ENCODE measurements at regions not wholly inside any gene's neighbourhood (a gene's known extent, or its start where the extent isn't known, plus 50 kb on each side); places are given as distances from the start of the nearest gene placed in this dataset.

DNA sequence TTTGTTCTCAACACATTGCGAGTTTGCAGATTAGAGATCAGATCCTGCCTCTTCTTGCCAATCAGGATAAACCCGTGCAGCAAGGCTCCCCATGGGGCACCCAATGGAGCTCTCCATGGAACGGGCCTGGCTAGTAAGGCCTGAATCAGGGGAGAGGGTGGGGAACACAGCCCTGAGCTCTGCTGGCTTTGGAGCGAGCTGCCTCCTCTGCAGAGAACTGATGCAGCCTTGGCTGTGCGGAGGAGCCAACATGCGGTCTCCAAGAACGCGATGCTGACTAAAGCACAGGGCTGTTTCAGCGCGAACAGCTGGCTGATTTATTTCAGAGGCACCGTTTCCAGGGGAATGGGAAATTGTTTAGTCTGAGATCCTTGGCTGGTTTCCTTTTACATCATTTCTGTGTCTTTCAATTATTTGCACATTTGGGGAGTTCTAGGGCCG lies 139.7 kb downstream of the TSEN15 start:
- TF ChIP-seq POLR2A (IDR thresholded peaks at IDR 0.05; ENCODE audit: low read depth, low read length) (no peak), PAX5 (IDR thresholded peaks at IDR 0.05; ENCODE audit: insufficient read depth, low read length, severe bottlenecking) (no peak), SPI1 (IDR thresholded peaks at IDR 0.05; ENCODE audit: low read depth, low read length) (no peak)

Measured in GM12891 (cell line).